ENCODE measurements at regions not wholly inside any gene's neighbourhood (a gene's known extent, or its start where the extent isn't known, plus 50 kb on each side); places are given as distances from the start of the nearest gene placed in this dataset.

DNA sequence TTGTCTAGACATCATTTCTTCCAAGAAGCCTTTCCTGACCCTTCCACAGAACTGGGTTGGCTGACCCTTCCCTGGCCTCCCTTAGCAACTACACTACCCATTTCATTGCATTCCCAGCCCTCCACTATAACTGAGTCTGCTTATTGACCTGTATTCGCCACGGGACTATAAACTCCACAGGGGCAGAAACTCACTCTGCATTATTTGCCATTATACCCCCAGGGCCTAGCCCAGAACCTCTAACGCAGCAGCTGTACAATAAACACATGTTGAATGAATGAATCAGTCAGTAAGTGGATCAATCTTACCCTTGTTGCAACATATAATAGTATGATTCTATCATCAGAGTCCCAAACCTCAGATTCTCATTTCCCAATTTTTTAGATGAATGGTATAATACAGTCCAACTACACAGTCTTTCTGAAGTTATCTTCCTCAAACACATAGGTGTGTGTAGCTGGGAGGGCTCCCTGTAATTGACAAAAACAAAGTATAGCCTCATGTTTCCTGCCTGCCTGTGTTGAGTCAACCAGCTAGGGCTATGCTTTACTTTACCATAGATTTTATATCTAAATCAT is 209.3 kb downstream of the CHIC2 start:
- no peaks in the 10 kb centered on the region for H3K36me3 ChIP-seq (replicated peaks in 1 of 2; ENCODE audit: control insufficient read depth in 1 of 2, insufficient read depth in 2 of 2, low read length in 2 of 2)
- Mint-ChIP-seq H3K27ac (peak overlapping the region; percentile 9 to 83 (median 54)), H3K4me3 (no peak overlapping the region), H3K9me3 (peaks cover 0 to 4% (median 0%) of the 10 kb centered on the region in 7 donors), H3K27me3 (ENCODE audit: low read depth in 3 of 3) (peaks cover 0 to 2% (median 0%) of the 10 kb centered on the region in 3 donors), H3K36me3 (no peaks in the 10 kb centered on the region), H3K4me1 (peaks cover 22% of the 10 kb centered on the region)
- H3K4me3 ChIP-seq (replicated peaks in 1 of 3; ENCODE audit: low read depth in 2 of 3, low read length in 3 of 3) = no peak overlapping the region
- H3K4me1 ChIP-seq (ENCODE audit: control insufficient read depth in 1 of 2, insufficient read depth in 2 of 2, low read length in 2 of 2) = peaks cover 18% of the 10 kb centered on the region in 2 donors
- no peaks in the 10 kb centered on the region for H3K9me3 ChIP-seq (replicated peaks in 1 of 2; ENCODE audit: control insufficient read depth in 1 of 2, insufficient read depth in 1 of 2, low read length in 2 of 2)
- TF ChIP-seq, protein P1, sequence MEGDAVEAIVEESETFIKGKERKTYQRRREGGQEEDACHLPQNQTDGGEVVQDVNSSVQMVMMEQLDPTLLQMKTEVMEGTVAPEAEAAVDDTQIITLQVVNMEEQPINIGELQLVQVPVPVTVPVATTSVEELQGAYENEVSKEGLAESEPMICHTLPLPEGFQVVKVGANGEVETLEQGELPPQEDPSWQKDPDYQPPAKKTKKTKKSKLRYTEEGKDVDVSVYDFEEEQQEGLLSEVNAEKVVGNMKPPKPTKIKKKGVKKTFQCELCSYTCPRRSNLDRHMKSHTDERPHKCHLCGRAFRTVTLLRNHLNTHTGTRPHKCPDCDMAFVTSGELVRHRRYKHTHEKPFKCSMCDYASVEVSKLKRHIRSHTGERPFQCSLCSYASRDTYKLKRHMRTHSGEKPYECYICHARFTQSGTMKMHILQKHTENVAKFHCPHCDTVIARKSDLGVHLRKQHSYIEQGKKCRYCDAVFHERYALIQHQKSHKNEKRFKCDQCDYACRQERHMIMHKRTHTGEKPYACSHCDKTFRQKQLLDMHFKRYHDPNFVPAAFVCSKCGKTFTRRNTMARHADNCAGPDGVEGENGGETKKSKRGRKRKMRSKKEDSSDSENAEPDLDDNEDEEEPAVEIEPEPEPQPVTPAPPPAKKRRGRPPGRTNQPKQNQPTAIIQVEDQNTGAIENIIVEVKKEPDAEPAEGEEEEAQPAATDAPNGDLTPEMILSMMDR (IDR thresholded peaks at IDR 0.05) = no peak
- H3K27me3 ChIP-seq (ENCODE audit: control insufficient read depth in 2 of 2, insufficient read depth in 2 of 2, low read length in 2 of 2) = no peaks in the 10 kb centered on the region
- no peak overlapping the region for H3K4me2 ChIP-seq (replicated peaks; ENCODE audit: extremely low read depth, low read length, poor library complexity, severe bottlenecking)
- H2AFZ ChIP-seq (ENCODE audit: insufficient read depth, low read depth, low read length, poor library complexity, severe bottlenecking) = no peak overlapping the region
- intact Hi-C loops (cut with micrococcal nuclease) = no loop called here
- no peaks in the 10 kb centered on the region for H4K20me1 ChIP-seq (ENCODE audit: insufficient read depth, low read length)
- DNase-seq = peak; percentile 3 to 40 (median 14)
- peak overlapping the region in 1 of 2 donors; percentile 69 for H3K27ac ChIP-seq (ENCODE audit: low read depth in 1 of 2, low read length in 2 of 2)
- H3K9ac ChIP-seq (ENCODE audit: insufficient read depth, low read length, poor library complexity, severe bottlenecking) = no peak overlapping the region
- H3K79me2 ChIP-seq (ENCODE audit: insufficient read depth, low read length) = no peaks in the 10 kb centered on the region
- WGBS (ENCODE audit: insufficient coverage) = 83% methylated on average over 2 of the region's 3 CpGs

DNA sequence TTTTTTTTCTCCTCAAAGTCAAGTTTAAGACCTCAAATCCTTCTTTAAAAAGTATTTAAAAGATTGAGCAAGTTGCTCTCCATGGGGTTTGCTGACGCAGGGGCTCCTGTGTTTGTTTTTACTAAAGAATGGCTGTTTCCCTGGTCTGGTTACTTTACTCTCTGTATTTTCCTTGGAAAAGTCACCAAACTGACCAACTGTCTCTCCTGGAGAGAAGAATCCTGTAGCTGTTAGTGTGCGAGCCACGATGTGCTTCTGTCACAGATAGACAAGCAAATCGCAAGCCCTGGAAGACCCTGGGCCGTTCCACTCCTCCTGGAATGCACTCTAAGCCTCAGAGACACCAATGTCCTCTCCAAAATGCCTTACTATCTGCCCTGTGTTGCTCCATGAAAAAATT is 212.1 kb downstream of the CHIC2 start:
- Mint-ChIP-seq H3K9me3 (no peaks in the 10 kb centered on the region), H3K4me3 (no peak overlapping the region), H3K27ac (no peak overlapping the region), H3K36me3 (no peaks in the 10 kb centered on the region), H3K27me3 (ENCODE audit: low read depth in 3 of 3) (peaks cover 0 to 2% (median 0%) of the 10 kb centered on the region in 3 donors), H3K4me1 (peaks cover 22% of the 10 kb centered on the region)
- no peaks in the 10 kb centered on the region for H4K20me1 ChIP-seq (ENCODE audit: insufficient read depth, low read length)
- no peak overlapping the region for H3K4me3 ChIP-seq (replicated peaks in 1 of 3; ENCODE audit: low read depth in 2 of 3, low read length in 3 of 3)
- H3K79me2 ChIP-seq (ENCODE audit: insufficient read depth, low read length) = no peaks in the 10 kb centered on the region
- no peak overlapping the region for H3K4me2 ChIP-seq (replicated peaks; ENCODE audit: extremely low read depth, low read length, poor library complexity, severe bottlenecking)
- H2AFZ ChIP-seq (ENCODE audit: insufficient read depth, low read depth, low read length, poor library complexity, severe bottlenecking) = no peak overlapping the region
- H3K4me1 ChIP-seq (ENCODE audit: control insufficient read depth in 1 of 2, insufficient read depth in 2 of 2, low read length in 2 of 2) = peaks cover 18% of the 10 kb centered on the region in 2 donors
- no peaks in the 10 kb centered on the region for H3K36me3 ChIP-seq (replicated peaks in 1 of 2; ENCODE audit: control insufficient read depth in 1 of 2, insufficient read depth in 2 of 2, low read length in 2 of 2)
- 85% methylated on average over 4 of the region's 5 CpGs for WGBS (ENCODE audit: insufficient coverage)
- TF ChIP-seq, protein P1 (IDR thresholded peaks at IDR 0.05) = no peak
- H3K9ac ChIP-seq (ENCODE audit: insufficient read depth, low read length, poor library complexity, severe bottlenecking) = no peak overlapping the region
- intact Hi-C loops (cut with micrococcal nuclease) = no loop called here
- no peaks in the 10 kb centered on the region for H3K9me3 ChIP-seq (replicated peaks in 1 of 2; ENCODE audit: control insufficient read depth in 1 of 2, insufficient read depth in 1 of 2, low read length in 2 of 2)
- H3K27ac ChIP-seq (ENCODE audit: low read depth in 1 of 2, low read length in 2 of 2) = no peak overlapping the region
- no peak for DNase-seq
- H3K27me3 ChIP-seq (ENCODE audit: control insufficient read depth in 2 of 2, insufficient read depth in 2 of 2, low read length in 2 of 2) = no peaks in the 10 kb centered on the region

Data from CD14-positive monocyte (primary cell).